ENCODE measurements at regions not wholly inside any gene's neighbourhood (a gene's known extent, or its start where the extent isn't known, plus 50 kb on each side); places are given as distances from the start of the nearest gene placed in this dataset.

DNA sequence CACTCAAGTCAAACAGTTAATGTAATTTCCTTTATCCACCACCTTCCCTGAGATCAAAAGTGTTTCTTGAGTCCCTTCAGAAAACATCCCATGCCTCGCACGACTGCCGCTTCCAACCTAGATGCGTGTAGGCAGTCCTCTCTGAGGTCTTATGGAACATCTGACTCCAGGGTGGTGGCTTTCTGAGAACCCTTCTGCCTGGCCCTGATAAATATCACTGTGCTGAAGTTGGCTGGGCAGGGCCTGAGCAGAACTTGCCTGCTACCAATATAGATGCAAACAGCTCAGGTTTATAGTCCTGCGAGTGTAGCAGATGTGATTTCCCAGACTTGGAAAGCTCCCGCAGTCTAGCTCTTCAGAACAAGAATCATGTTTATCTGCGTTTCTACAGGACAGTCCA lies 61.1 kb upstream of the GPR12 start:
- 88% methylated on average over 7 of the region's 7 CpGs; no CpG with 5 or more reads in 1 of the 2 experiments for WGBS, 2 experiments (ENCODE audit: extremely low coverage in 1 of 2, insufficient coverage in 1 of 2, insufficient read length in 1 of 2, insufficient replicate concordance in 2 of 2, low coverage in 1 of 2, low lambda C conversion rate in 2 of 2, missing lambda C conversion rate in 1 of 2)
- Histone ChIP-seq H3K9ac (replicated peaks in 1 of 4; ENCODE audit: extremely low read depth in 1 of 4, low read depth in 3 of 4, low read length in 3 of 4) (no peak overlapping the region), H3K27ac (ENCODE audit: low read depth, low read length) (no peak overlapping the region), H2BK15ac (ENCODE audit: low read length) (no peak overlapping the region), H3K4me3 (ENCODE audit: extremely low read depth in 1 of 4, insufficient read depth in 2 of 4, low read depth in 3 of 4, low read length in 4 of 4) (no peak overlapping the region), H3K4me1 (replicated peaks in 1 of 4; ENCODE audit: control insufficient read depth in 3 of 4, insufficient read depth in 4 of 4, low read length in 3 of 4) (no peaks in the 10 kb centered on the region), H3K18ac (ENCODE audit: extremely low read depth, low read length) (no peak overlapping the region), H2BK120ac (replicated peaks; ENCODE audit: low read depth, low read length) (no peak overlapping the region), H3K27me3 (replicated peaks in 1 of 4; ENCODE audit: control insufficient read depth in 3 of 4, extremely low read depth in 1 of 4, insufficient read depth in 3 of 4, low read length in 3 of 4) (no peaks in the 10 kb centered on the region; a peak in 1 of 7 replicates), H3K4me2 (ENCODE audit: insufficient read depth in 1 of 2, low read depth in 2 of 2, low read length in 2 of 2) (no peak overlapping the region), H4K20me1 (replicated peaks in 1 of 2; ENCODE audit: control insufficient read depth in 1 of 2, insufficient read depth in 2 of 2, low read length in 2 of 2) (no peaks in the 10 kb centered on the region), H3K23me2 (ENCODE audit: low read depth, low read length) (no peaks in the 10 kb centered on the region), H3K4ac (replicated peaks; ENCODE audit: insufficient read length, low read depth, low read length) (no peak overlapping the region), H2BK5ac (ENCODE audit: low read depth, low read length) (no peak overlapping the region), H3K79me1 (ENCODE audit: low read depth, low read length) (no peaks in the 10 kb centered on the region), H2AFZ (ENCODE audit: low read length) (no peak overlapping the region), H3K36me3 (ENCODE audit: control insufficient read depth in 2 of 4, insufficient read depth in 4 of 4, low read length in 3 of 4) (no peaks in the 10 kb centered on the region), H2BK20ac (ENCODE audit: low read length) (no peak overlapping the region), H4K8ac (ENCODE audit: extremely low read depth, insufficient read depth, low read length) (no peak overlapping the region), H3K9me3 (ENCODE audit: insufficient read depth in 2 of 2, low read depth in 1 of 2, low read length in 1 of 2) (no peaks in the 10 kb centered on the region), H4K91ac (replicated peaks; ENCODE audit: insufficient read length, low read length) (no peak overlapping the region), H4K5ac (ENCODE audit: insufficient read length, low read depth, low read length) (no peak overlapping the region), H2BK12ac (ENCODE audit: low read depth, low read length) (no peak overlapping the region), H3K56ac (replicated peaks; ENCODE audit: insufficient read length, low read depth, low read length) (no peak overlapping the region), H3K23ac (ENCODE audit: insufficient read length) (no peak overlapping the region), H2AK5ac (ENCODE audit: low read depth, low read length) (no peak overlapping the region), H3K14ac (ENCODE audit: insufficient read length) (no peak overlapping the region), H3K79me2 (ENCODE audit: control insufficient read depth in 1 of 2, insufficient read depth in 2 of 2, low read length in 2 of 2) (no peaks in the 10 kb centered on the region)
- CTCF ChIA-PET (ENCODE audit: partially characterized antibody) = interaction anchor here (0.6 to 1.4 kb wide), 2 partner anchors 9 to 123 kb away, joined by 3 to 4 read pairs; no protein-coding TSS in a partner anchor
- POLR2A ChIA-PET (ENCODE audit: partially characterized antibody) = no interaction called here
- FAIRE-seq (no peak), DNase-seq (ENCODE audit: low read depth in 1 of 2, low spot score in 2 of 2) (no peak)
- no peak for TF ChIP-seq BCL11A (IDR thresholded peaks at IDR 0.05; ENCODE audit: low read depth in 2 of 2, low read length in 2 of 2)
- TF ChIP-seq BRCA1 (IDR thresholded peaks at IDR 0.05; ENCODE audit: low read depth, low read length) = no peak
- TF ChIP-seq HDAC2 (IDR thresholded peaks at IDR 0.05; ENCODE audit: borderline replicate concordance in 1 of 2, low read depth in 2 of 2, low read length in 2 of 2) = no peak
- TF ChIP-seq ASH2L (IDR thresholded peaks at IDR 0.05; ENCODE audit: low read length) = no peak
- no peak for TF ChIP-seq TCF12 (IDR thresholded peaks at IDR 0.05; ENCODE audit: low read depth, low read length)
- no peak for TF ChIP-seq SIX5 (IDR thresholded peaks at IDR 0.05; ENCODE audit: low read depth, low read length)
- TF ChIP-seq, protein P1, sequence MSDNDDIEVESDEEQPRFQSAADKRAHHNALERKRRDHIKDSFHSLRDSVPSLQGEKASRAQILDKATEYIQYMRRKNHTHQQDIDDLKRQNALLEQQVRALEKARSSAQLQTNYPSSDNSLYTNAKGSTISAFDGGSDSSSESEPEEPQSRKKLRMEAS (IDR thresholded peaks at IDR 0.05) = no peak
- no peak for TF ChIP-seq YY1 (IDR thresholded peaks at IDR 0.05; ENCODE audit: low read depth, low read length)
- TF ChIP-seq POLR2A (IDR thresholded peaks at IDR 0.05; ENCODE audit: control extremely low read depth in 1 of 2, low read depth in 2 of 2, low read length in 2 of 2) = no peak
- no peak for TF ChIP-seq TAF7 (optimal IDR thresholded peaks at IDR 0.05; ENCODE audit: borderline replicate concordance, low read depth, low read length)
- TF ChIP-seq, protein P2, sequence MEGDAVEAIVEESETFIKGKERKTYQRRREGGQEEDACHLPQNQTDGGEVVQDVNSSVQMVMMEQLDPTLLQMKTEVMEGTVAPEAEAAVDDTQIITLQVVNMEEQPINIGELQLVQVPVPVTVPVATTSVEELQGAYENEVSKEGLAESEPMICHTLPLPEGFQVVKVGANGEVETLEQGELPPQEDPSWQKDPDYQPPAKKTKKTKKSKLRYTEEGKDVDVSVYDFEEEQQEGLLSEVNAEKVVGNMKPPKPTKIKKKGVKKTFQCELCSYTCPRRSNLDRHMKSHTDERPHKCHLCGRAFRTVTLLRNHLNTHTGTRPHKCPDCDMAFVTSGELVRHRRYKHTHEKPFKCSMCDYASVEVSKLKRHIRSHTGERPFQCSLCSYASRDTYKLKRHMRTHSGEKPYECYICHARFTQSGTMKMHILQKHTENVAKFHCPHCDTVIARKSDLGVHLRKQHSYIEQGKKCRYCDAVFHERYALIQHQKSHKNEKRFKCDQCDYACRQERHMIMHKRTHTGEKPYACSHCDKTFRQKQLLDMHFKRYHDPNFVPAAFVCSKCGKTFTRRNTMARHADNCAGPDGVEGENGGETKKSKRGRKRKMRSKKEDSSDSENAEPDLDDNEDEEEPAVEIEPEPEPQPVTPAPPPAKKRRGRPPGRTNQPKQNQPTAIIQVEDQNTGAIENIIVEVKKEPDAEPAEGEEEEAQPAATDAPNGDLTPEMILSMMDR (IDR thresholded peaks at IDR 0.05; ENCODE audit: control extremely low read depth in 1 of 3, insufficient read depth in 1 of 3, low read depth in 1 of 3, low read length in 3 of 3) = no peak
- TF ChIP-seq FOSL1 (IDR thresholded peaks at IDR 0.05; ENCODE audit: insufficient read depth, low read depth, low read length) = no peak
- TF ChIP-seq CTBP2 (IDR thresholded peaks at IDR 0.05; ENCODE audit: borderline replicate concordance, insufficient read depth, insufficient read length, low read length) = no peak

All from H1 (cell line).